GM23338 (cell line): ENCODE measurements at regions not wholly inside any gene's neighbourhood (a gene's known extent, or its start where the extent isn't known, plus 50 kb on each side); places are given as distances from the start of the nearest gene placed in this dataset.

Source experiments
- ATAC-seq: fragments of 200-7000 bp; cut with Tn5 transposase; 3 replicates; pipeline ENCODE4 v1.9.1; 2020
- DNase-seq: peaks from one replicate; pipeline ENCODE4 v3.0.0-alpha.2; 2015; ENCODE audit warnings: low spot score
- H2AFZ ChIP-seq: fragments of 200-600 bp; sonication (generic); 2 replicates; pipeline ENCODE4 v1.8.0; 2016; ENCODE audit warnings: antibody characterized with exemption, mild to moderate bottlenecking, moderate library complexity
- H3F3A ChIP-seq: fragments of 200-600 bp; sonication (generic); replicated peaks from 2 replicates; pipeline ENCODE4 v1.8.0; 2017; ENCODE audit warnings: antibody characterized with exemption, mixed run types, low read depth
- H3K27ac ChIP-seq: fragments of 200-600 bp; sonication (generic); 2 replicates; pipeline ENCODE4 v1.6.1; 2016; ENCODE audit warnings: low read depth
- H3K27me3 ChIP-seq: fragments of 200-600 bp; sonication (generic); 2 replicates; pipeline ENCODE4 v1.8.0; 2016; ENCODE audit warnings: mild to moderate bottlenecking, mixed run types, moderate library complexity; ENCODE audit not compliant: insufficient read depth
- H3K36me3 ChIP-seq: fragments of 200-600 bp; sonication (generic); 2 replicates; pipeline ENCODE4 v1.8.0; 2016; ENCODE audit warnings: mild to moderate bottlenecking; ENCODE audit not compliant: insufficient read depth
- H3K4me1 ChIP-seq: fragments of 200-600 bp; sonication (generic); 2 replicates; pipeline ENCODE4 v1.8.0; 2016; ENCODE audit warnings: mild to moderate bottlenecking, moderate library complexity; ENCODE audit not compliant: insufficient read depth
- H3K4me2 ChIP-seq: fragments of 200-600 bp; sonication (generic); 2 replicates; pipeline ENCODE4 v1.7.1; 2017; ENCODE audit warnings: mixed run types
- H3K4me3 ChIP-seq: fragments of 200-600 bp; sonication (generic); 2 replicates; pipeline ENCODE4 v1.6.1; 2016; ENCODE audit warnings: mixed run types
- H3K79me2 ChIP-seq: fragments of 200-600 bp; sonication (generic); replicated peaks from 2 replicates; pipeline ENCODE4 v1.8.0; 2017; ENCODE audit warnings: mild to moderate bottlenecking; ENCODE audit not compliant: insufficient read depth
- H3K9me2 ChIP-seq: fragments of 200-600 bp; sonication (generic); 2 replicates; pipeline ENCODE4 v1.8.0; 2017; ENCODE audit not compliant: insufficient read depth
- H4K20me1 ChIP-seq: fragments of 200-600 bp; sonication (generic); replicated peaks from 2 replicates; pipeline ENCODE4 v1.8.0; 2017; ENCODE audit warnings: mild to moderate bottlenecking; ENCODE audit not compliant: insufficient read depth
- H3K27ac Mint-ChIP-seq: 2 replicates; pipeline ENCODE4 v1.8.0; 2020; ENCODE audit warnings: inconsistent platforms, mild to moderate bottlenecking, moderate library complexity, mixed read lengths
- H3K27me3 Mint-ChIP-seq: 3 replicates; pipeline ENCODE4 v1.8.0; 2022; ENCODE audit warnings: low read depth, mild to moderate bottlenecking, moderate library complexity, mixed read lengths, inconsistent platforms; ENCODE audit not compliant: insufficient read depth, poor library complexity
- H3K36me3 Mint-ChIP-seq: 3 replicates; pipeline ENCODE4 v1.8.0; 2021; ENCODE audit warnings: low read depth, mild to moderate bottlenecking, inconsistent platforms, moderate library complexity, mixed read lengths
- H3K4me1 Mint-ChIP-seq: 3 replicates; pipeline ENCODE4 v1.8.0; 2020; ENCODE audit warnings: mild to moderate bottlenecking, inconsistent platforms, mixed read lengths
- H3K4me3 Mint-ChIP-seq: 3 replicates; pipeline ENCODE4 v1.8.0; 2021; ENCODE audit warnings: moderate library complexity, mild to moderate bottlenecking, inconsistent platforms, mixed read lengths
- H3K9me3 Mint-ChIP-seq: 3 replicates; pipeline ENCODE4 v1.8.0; 2020; ENCODE audit warnings: moderate library complexity, mild to moderate bottlenecking, inconsistent platforms, mixed read lengths
- CTCF ChIP-seq, 2 experiments: fragments of 200-600 bp in 1 of 2; sonication (generic) in 1 of 2; conservative IDR thresholded peaks; 2 replicates each; pipeline versions ENCODE4 v1.5.1 to v1.6.1; 2016 to 2017; ENCODE audit warnings: antibody characterized with exemption in 2 of 2, low read depth in 2 of 2, mild to moderate bottlenecking in 2 of 2, moderate library complexity in 1 of 2
- NANOG ChIP-seq: IDR thresholded peaks from 2 replicates; pipeline ENCODE4 v1.6.1; 2016; ENCODE audit warnings: antibody characterized with exemption, borderline replicate concordance
- POLR2AphosphoS5 ChIP-seq: IDR thresholded peaks from 2 replicates; pipeline ENCODE4 v1.6.1; 2016; ENCODE audit warnings: antibody characterized with exemption, low read depth
- REST ChIP-seq: IDR thresholded peaks from one replicate; pipeline ENCODE4 v1.6.1; 2018; ENCODE audit warnings: antibody characterized with exemption; ENCODE audit not compliant: unreplicated experiment
- STAT1 ChIP-seq: IDR thresholded peaks from one replicate; pipeline ENCODE4 v1.6.1; 2016; ENCODE audit warnings: antibody characterized with exemption; ENCODE audit not compliant: unreplicated experiment
- ZNF462 ChIP-seq: fragments of 250-450 bp; sonication (Bioruptor Pico); IDR thresholded peaks from 2 replicates; pipeline ENCODE4 v1.5.0; 2020; ENCODE audit warnings: mild to moderate bottlenecking, moderate library complexity

- no peak for TF ChIP-seq REST
- TF ChIP-seq POLR2AphosphoS5 = no peak
- no peak for TF ChIP-seq CTCF (conservative IDR thresholded peaks at IDR 0.05; ENCODE audit: low read depth in 2 of 2)
Observed at GRCh38 chr4:151998723-151999122, 237.9 kb upstream of the GATB start (continued).

GRCh38 chr4:151997461-151997860 lies 236.7 kb upstream of the GATB start:
- DNase-seq = no peak
- no peak overlapping the region for H3K27ac Mint-ChIP-seq
- TF ChIP-seq REST (no peak), POLR2AphosphoS5 (no peak), ZNF462 (CRISPR knock-in tag) (no peak), STAT1 (no peak), CTCF (conservative IDR thresholded peaks at IDR 0.05; ENCODE audit: low read depth in 2 of 2) (no peak), NANOG (no peak)

More at GRCh38 chr4:151997461-151997860, 236.7 kb upstream of the GATB start:
- no peaks in the 10 kb centered on the region for H3K36me3 ChIP-seq
- Mint-ChIP-seq H3K9me3 (peaks cover 7% of the 10 kb centered on the region; the same call in 1 of the 3 replicates), H3K4me3 (no peak overlapping the region), H3K27me3 (peaks cover 3% of the 10 kb centered on the region), H3K4me1 (peaks cover 23% of the 10 kb centered on the region), H3K36me3 (no peaks in the 10 kb centered on the region; the same call in 2 of the 3 replicates)
- no peaks in the 10 kb centered on the region for H4K20me1 ChIP-seq
- peaks cover 10% of the 10 kb centered on the region for H3K4me1 ChIP-seq
- H3F3A ChIP-seq = no peaks in the 10 kb centered on the region
- H2AFZ ChIP-seq = no peak overlapping the region
- no peaks in the 10 kb centered on the region for H3K79me2 ChIP-seq
- H3K9me2 ChIP-seq = peaks cover 12% of the 10 kb centered on the region
- ATAC-seq = no peak; the same call in 2 of the 3 replicates
- no peak overlapping the region for H3K27ac ChIP-seq
- H3K4me3 ChIP-seq = no peak overlapping the region
- no peak overlapping the region for H3K4me2 ChIP-seq
- H3K27me3 ChIP-seq = no peaks in the 10 kb centered on the region
